HUES48 (cell line): ENCODE measurements at regions not wholly inside any gene's neighbourhood (a gene's known extent, or its start where the extent isn't known, plus 50 kb on each side); places are given as distances from the start of the nearest gene placed in this dataset.

Source experiments
- H3K27ac ChIP-seq: one replicate; pipeline ENCODE4 v1.7.0; 2013; ENCODE audit warnings: low read depth, low read length, inconsistent platforms
- H3K27me3 ChIP-seq: 2 replicates; pipeline ENCODE4 v1.6.1; 2013; ENCODE audit warnings: mild to moderate bottlenecking, low read length; ENCODE audit not compliant: control insufficient read depth, insufficient read depth
- H3K36me3 ChIP-seq: 2 replicates; pipeline ENCODE4 v1.6.1; 2013; ENCODE audit warnings: low read length; ENCODE audit not compliant: control insufficient read depth, insufficient read depth
- H3K4me1 ChIP-seq: 2 replicates; pipeline ENCODE4 v1.6.1; 2013; ENCODE audit warnings: mild to moderate bottlenecking, low read length; ENCODE audit not compliant: control insufficient read depth, insufficient read depth
- H3K4me3 ChIP-seq: 2 replicates; pipeline ENCODE4 v1.5.1; 2013; ENCODE audit warnings: mild to moderate bottlenecking, low read depth, low read length
- H3K9ac ChIP-seq: 2 replicates; pipeline ENCODE4 v1.6.1; 2013; ENCODE audit warnings: mild to moderate bottlenecking, low read depth, low read length, moderate library complexity
- H3K9me3 ChIP-seq: 2 replicates; pipeline ENCODE4 v1.6.1; 2013; ENCODE audit warnings: low read length; ENCODE audit not compliant: control insufficient read depth, insufficient read depth

GRCh38 chr10:111789821-111790220 lies 393.7 kb downstream of the GPAM start:
- H3K27ac ChIP-seq = no peak overlapping the region
- H3K4me1 ChIP-seq = peaks cover 14% of the 10 kb centered on the region; the same call in 1 of the 2 replicates

GRCh38 chr10:111801841-111802240 lies 381.7 kb downstream of the GPAM start:
- Histone ChIP-seq H3K27me3 (no peaks in the 10 kb centered on the region), H3K9me3 (no peaks in the 10 kb centered on the region), H3K36me3 (no peaks in the 10 kb centered on the region), H3K4me1 (no peaks in the 10 kb centered on the region), H3K27ac (no peak overlapping the region), H3K4me3 (no peak overlapping the region), H3K9ac (no peak overlapping the region)

More at GRCh38 chr10:111789821-111790220, 393.7 kb downstream of the GPAM start:
- Histone ChIP-seq H3K9ac (no peak overlapping the region), H3K27me3 (no peaks in the 10 kb centered on the region), H3K36me3 (no peaks in the 10 kb centered on the region), H3K9me3 (no peaks in the 10 kb centered on the region), H3K4me3 (no peak overlapping the region)

- Histone ChIP-seq H3K9me3 (no peaks in the 10 kb centered on the region), H3K27me3 (no peaks in the 10 kb centered on the region), H3K4me1 (no peaks in the 10 kb centered on the region), H3K4me3 (no peak overlapping the region), H3K36me3 (no peaks in the 10 kb centered on the region), H3K27ac (no peak overlapping the region), H3K9ac (no peak overlapping the region)
These were observed 378.8 kb downstream of the GPAM start for GRCh38 chr10:111804781-111805180.

- H3K27me3 ChIP-seq = no peaks in the 10 kb centered on the region
- H3K27ac ChIP-seq = no peak overlapping the region
- H3K4me1 ChIP-seq = no peaks in the 10 kb centered on the region
- H3K9me3 ChIP-seq = peaks cover 3% of the 10 kb centered on the region; the same call in 1 of the 2 replicates
- no peak overlapping the region for H3K4me3 ChIP-seq
- H3K36me3 ChIP-seq = no peaks in the 10 kb centered on the region
- no peak overlapping the region for H3K9ac ChIP-seq
These were observed 372.0 kb downstream of the GPAM start for GRCh38 chr10:111811517-111811916.

- Histone ChIP-seq H3K4me3 (no peak overlapping the region), H3K27me3 (no peaks in the 10 kb centered on the region), H3K36me3 (no peaks in the 10 kb centered on the region), H3K9ac (no peak overlapping the region), H3K9me3 (no peaks in the 10 kb centered on the region), H3K27ac (no peak overlapping the region), H3K4me1 (no peaks in the 10 kb centered on the region)
These were observed 363.1 kb downstream of the GPAM start for GRCh38 chr10:111820471-111820870.

- Histone ChIP-seq H3K4me1 (no peaks in the 10 kb centered on the region), H3K4me3 (no peak overlapping the region), H3K9me3 (no peaks in the 10 kb centered on the region), H3K9ac (no peak overlapping the region), H3K36me3 (no peaks in the 10 kb centered on the region), H3K27me3 (no peaks in the 10 kb centered on the region), H3K27ac (no peak overlapping the region)
These were observed 361.7 kb downstream of the GPAM start for GRCh38 chr10:111821871-111822270.

- H3K4me3 ChIP-seq = no peak overlapping the region
- no peaks in the 10 kb centered on the region for H3K9me3 ChIP-seq
- H3K36me3 ChIP-seq = no peaks in the 10 kb centered on the region
- no peak overlapping the region for H3K9ac ChIP-seq
- no peaks in the 10 kb centered on the region for H3K27me3 ChIP-seq
- H3K4me1 ChIP-seq = no peaks in the 10 kb centered on the region
- H3K27ac ChIP-seq = no peak overlapping the region
These were observed 360.9 kb downstream of the GPAM start for GRCh38 chr10:111822661-111823060.

GRCh38 chr10:111824128-111824527 lies 359.4 kb downstream of the GPAM start:
- Histone ChIP-seq H3K9me3 (no peaks in the 10 kb centered on the region), H3K4me1 (no peaks in the 10 kb centered on the region), H3K9ac (no peak overlapping the region), H3K27me3 (no peaks in the 10 kb centered on the region), H3K4me3 (no peak overlapping the region), H3K27ac (no peak overlapping the region), H3K36me3 (no peaks in the 10 kb centered on the region)

GRCh38 chr10:111830359-111830758 lies 353.2 kb downstream of the GPAM start:
- H3K4me1 ChIP-seq = no peaks in the 10 kb centered on the region
- no peak overlapping the region for H3K9ac ChIP-seq
- no peak overlapping the region for H3K4me3 ChIP-seq
- no peaks in the 10 kb centered on the region for H3K27me3 ChIP-seq
- no peaks in the 10 kb centered on the region for H3K9me3 ChIP-seq
- H3K27ac ChIP-seq = no peak overlapping the region
- H3K36me3 ChIP-seq = no peaks in the 10 kb centered on the region

- Histone ChIP-seq H3K9ac (no peak overlapping the region), H3K4me3 (no peak overlapping the region), H3K36me3 (no peaks in the 10 kb centered on the region), H3K27ac (no peak overlapping the region), H3K4me1 (peaks cover under 1% of the 10 kb centered on the region; the same call in 1 of the 2 replicates), H3K9me3 (no peaks in the 10 kb centered on the region), H3K27me3 (no peaks in the 10 kb centered on the region)
These were observed 352.5 kb downstream of the GPAM start for GRCh38 chr10:111831058-111831457.

GRCh38 chr10:111833251-111833650 lies 350.3 kb downstream of the GPAM start:
- H3K36me3 ChIP-seq = no peaks in the 10 kb centered on the region
- H3K4me3 ChIP-seq = no peak overlapping the region
- no peak overlapping the region for H3K9ac ChIP-seq
- no peak overlapping the region for H3K27ac ChIP-seq
- H3K9me3 ChIP-seq = no peaks in the 10 kb centered on the region
- H3K27me3 ChIP-seq = no peaks in the 10 kb centered on the region
- H3K4me1 ChIP-seq = peaks cover 23% of the 10 kb centered on the region

GRCh38 chr10:111835574-111835973 lies 348.0 kb downstream of the GPAM start:
- Histone ChIP-seq H3K4me3 (no peak overlapping the region), H3K36me3 (no peaks in the 10 kb centered on the region), H3K9me3 (no peaks in the 10 kb centered on the region)

More at GRCh38 chr10:111835574-111835973, 348.0 kb downstream of the GPAM start:
- peaks cover 27% of the 10 kb centered on the region for H3K4me1 ChIP-seq
- no peak overlapping the region for H3K9ac ChIP-seq
- H3K27ac ChIP-seq = no peak overlapping the region
- H3K27me3 ChIP-seq = no peaks in the 10 kb centered on the region
